ENCODE measurements at regions not wholly inside any gene's neighbourhood (a gene's known extent, or its start where the extent isn't known, plus 50 kb on each side); places are given as distances from the start of the nearest gene placed in this dataset.

DNA sequence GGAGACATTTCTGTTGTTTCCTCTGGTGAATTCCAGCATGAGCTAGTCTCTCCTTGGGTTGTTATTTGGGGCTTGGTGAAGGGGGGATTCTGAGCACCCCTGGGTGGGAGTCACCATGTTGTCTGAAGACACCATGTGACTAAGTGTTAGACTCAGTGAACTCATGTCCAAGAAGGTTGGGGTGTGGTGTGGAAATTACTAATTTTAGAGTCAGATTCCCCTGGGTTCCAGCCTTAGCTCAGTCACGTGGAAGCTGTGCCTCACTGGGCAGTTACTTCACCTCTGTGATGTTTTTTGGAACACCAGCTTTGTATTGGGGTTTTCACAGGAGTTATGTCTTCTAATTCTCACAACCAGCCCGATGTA, 171.5 kb downstream of the RPLP1 start:
- Histone ChIP-seq H3K4me3 (ENCODE audit: low read depth, low read length) (no peak overlapping the region), H3K27me3 (ENCODE audit: control insufficient read depth, insufficient read depth, low read length) (peaks cover 15% of the 10 kb centered on the region), H3K27ac (ENCODE audit: low read depth, low read length) (no peak overlapping the region), H3K9me3 (ENCODE audit: control insufficient read depth, insufficient read depth, low read length) (no peaks in the 10 kb centered on the region; the same call in 1 of the 2 replicates)
- DNase-seq (ENCODE audit: low read depth, low spot score) = no peak
- POLR2A ChIA-PET = no interaction called here
- CTCF ChIA-PET = interaction anchor here (0.5 kb wide), 1 partner anchor 87 kb away, joined by 4 read pairs; no protein-coding TSS in a partner anchor
- TF ChIP-seq, protein P1, sequence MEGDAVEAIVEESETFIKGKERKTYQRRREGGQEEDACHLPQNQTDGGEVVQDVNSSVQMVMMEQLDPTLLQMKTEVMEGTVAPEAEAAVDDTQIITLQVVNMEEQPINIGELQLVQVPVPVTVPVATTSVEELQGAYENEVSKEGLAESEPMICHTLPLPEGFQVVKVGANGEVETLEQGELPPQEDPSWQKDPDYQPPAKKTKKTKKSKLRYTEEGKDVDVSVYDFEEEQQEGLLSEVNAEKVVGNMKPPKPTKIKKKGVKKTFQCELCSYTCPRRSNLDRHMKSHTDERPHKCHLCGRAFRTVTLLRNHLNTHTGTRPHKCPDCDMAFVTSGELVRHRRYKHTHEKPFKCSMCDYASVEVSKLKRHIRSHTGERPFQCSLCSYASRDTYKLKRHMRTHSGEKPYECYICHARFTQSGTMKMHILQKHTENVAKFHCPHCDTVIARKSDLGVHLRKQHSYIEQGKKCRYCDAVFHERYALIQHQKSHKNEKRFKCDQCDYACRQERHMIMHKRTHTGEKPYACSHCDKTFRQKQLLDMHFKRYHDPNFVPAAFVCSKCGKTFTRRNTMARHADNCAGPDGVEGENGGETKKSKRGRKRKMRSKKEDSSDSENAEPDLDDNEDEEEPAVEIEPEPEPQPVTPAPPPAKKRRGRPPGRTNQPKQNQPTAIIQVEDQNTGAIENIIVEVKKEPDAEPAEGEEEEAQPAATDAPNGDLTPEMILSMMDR (IDR thresholded peaks at IDR 0.05; ENCODE audit: low read depth, low read length) = no peak

DNA sequence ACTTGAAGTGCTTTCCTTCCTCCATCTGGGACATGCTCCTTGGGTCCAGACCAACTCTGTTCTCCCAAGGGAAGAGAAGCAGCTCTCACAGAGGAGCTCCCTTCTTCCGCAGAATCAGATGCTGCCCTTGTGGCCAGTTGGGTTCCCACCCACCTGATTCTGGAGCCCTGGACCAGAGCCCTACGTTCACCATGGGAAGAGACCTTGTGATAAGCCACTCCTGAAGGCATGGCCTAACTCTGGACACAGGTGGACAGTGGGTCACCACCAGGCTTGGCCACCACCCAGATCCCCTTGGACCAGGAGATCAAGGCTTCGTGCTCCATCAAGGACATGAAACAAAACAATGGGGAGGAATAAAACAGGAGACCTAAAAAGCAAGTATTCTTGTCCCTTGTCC, 172.2 kb downstream of the RPLP1 start:
- no peak overlapping the region for H3K27ac ChIP-seq (ENCODE audit: low read depth, low read length)
- CTCF ChIA-PET = no interaction called here
- no peak overlapping the region for H3K4me3 ChIP-seq (ENCODE audit: low read depth, low read length)
- POLR2A ChIA-PET = no interaction called here
- DNase-seq (ENCODE audit: low read depth, low spot score) = no peak
- no peaks in the 10 kb centered on the region; the same call in 1 of the 2 replicates for H3K9me3 ChIP-seq (ENCODE audit: control insufficient read depth, insufficient read depth, low read length)
- TF ChIP-seq, protein P1 (IDR thresholded peaks at IDR 0.05; ENCODE audit: low read depth, low read length) = no peak
- peaks cover 15% of the 10 kb centered on the region for H3K27me3 ChIP-seq (ENCODE audit: control insufficient read depth, insufficient read depth, low read length)

DNA sequence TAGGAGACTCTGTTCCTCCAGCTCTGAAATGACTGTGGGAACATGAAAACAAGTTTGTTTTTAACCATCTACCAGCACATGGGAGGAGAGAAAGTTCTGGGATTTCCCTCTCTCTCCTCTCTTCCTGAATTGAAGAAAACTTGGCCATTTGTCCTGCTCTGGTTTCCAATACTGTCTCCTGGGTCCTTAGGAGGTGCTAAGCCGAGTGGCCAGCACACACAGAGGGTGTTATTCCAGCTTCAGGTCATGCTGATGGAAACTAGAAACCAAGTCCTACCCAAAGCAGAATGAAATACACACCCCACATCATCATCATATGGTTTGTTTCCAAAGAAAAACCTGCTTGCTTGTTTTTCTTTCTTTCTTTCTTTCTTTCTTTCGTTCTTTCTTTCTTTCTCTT, 172.7 kb downstream of the RPLP1 start:
- Histone ChIP-seq H3K9me3 (ENCODE audit: control insufficient read depth, insufficient read depth, low read length) (no peaks in the 10 kb centered on the region; the same call in 1 of the 2 replicates), H3K27me3 (ENCODE audit: control insufficient read depth, insufficient read depth, low read length) (peaks cover 15% of the 10 kb centered on the region), H3K4me3 (ENCODE audit: low read depth, low read length) (no peak overlapping the region), H3K27ac (ENCODE audit: low read depth, low read length) (no peak overlapping the region)
- DNase-seq (ENCODE audit: low read depth, low spot score) = no peak
- TF ChIP-seq, protein P1 (IDR thresholded peaks at IDR 0.05; ENCODE audit: low read depth, low read length) = no peak
- ChIA-PET POLR2A (no interaction called here), CTCF (no interaction called here)

DNA sequence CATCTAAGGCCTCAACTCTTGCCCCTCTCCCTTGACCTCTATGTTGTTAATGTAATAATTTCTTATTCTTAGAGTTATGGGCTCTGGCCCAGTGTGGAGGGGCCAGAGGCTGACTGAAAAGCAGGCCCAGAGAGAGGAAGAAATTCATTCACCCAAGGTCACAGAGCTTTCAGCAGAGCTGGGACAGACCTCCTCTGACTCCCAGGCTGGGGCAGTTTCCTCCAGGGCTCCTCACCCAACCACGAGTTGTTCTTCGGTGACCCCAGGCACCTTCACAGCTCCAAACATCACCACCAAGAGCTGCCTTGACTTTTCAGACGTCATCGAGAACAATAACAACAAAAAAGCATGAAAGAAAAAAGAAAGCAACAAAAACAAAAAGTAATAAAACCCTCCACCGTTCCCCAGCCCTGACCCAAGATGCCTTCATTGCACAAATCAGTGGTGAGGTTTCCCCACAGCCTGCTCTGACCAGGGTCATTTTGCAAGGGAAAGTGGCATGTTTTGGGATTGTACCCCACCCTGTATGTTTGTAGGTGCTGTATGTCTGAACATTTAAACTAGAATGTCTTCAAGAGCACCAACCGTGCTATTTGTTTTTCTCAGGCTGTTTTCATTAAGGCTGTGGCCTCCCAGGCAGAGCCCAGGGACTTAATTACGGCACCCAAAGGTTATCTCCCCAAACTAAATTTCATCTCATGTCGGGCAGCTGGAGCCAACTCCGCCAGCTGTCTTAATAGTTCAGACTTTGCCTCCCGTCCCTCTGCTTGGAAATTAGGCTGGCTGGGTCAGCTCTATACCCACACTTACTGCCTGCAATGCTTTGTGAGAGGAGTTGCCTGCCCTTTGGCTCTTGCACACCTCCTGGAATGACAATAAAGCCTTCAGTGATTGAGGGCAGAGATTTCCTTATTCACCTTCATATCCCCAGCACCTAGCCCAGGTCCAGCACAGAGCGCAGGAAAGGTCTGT, 173.8 kb downstream of the RPLP1 start:
- Histone ChIP-seq H3K27ac (ENCODE audit: low read depth, low read length) (no peak overlapping the region), H3K9me3 (ENCODE audit: control insufficient read depth, insufficient read depth, low read length) (no peaks in the 10 kb centered on the region; the same call in 1 of the 2 replicates), H3K4me3 (ENCODE audit: low read depth, low read length) (no peak overlapping the region), H3K27me3 (ENCODE audit: control insufficient read depth, insufficient read depth, low read length) (peaks cover 22% of the 10 kb centered on the region)
- no peak for DNase-seq (ENCODE audit: low read depth, low spot score)
- ChIA-PET CTCF (no interaction called here), POLR2A (no interaction called here)
- TF ChIP-seq, protein P1 (IDR thresholded peaks at IDR 0.05; ENCODE audit: low read depth, low read length) = no peak

DNA sequence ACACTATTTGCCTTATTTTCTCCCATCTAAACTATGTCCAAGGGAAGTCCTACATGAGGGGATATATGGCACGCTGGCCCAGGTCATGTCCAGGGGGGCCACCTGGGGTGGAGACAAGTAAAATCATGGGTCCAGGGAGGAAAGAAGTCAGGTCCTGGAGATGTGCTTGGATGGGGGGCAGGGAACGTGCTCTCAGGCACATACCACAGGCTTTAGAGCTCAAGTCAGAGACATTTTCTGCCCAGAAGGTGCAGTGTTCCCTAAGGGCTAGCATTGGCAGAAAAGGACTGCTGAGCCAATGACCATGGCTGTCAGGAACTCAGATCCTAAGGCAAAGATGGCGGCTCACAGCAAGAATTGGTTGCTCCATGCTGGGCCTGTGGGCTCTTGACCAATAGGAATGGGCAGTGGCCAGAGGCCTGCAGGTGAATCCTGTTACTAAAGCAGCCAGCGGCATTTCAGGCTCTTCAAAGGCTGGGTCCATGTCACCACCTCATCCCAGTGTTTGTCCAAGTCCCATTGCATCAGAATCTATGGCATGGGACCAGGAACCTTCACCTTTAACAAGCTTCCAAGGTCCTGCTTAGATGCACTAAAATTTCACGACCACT, 175.0 kb downstream of the RPLP1 start:
- Histone ChIP-seq H3K27ac (ENCODE audit: low read depth, low read length) (no peak overlapping the region), H3K4me3 (ENCODE audit: low read depth, low read length) (no peak overlapping the region), H3K27me3 (ENCODE audit: control insufficient read depth, insufficient read depth, low read length) (peaks cover 24% of the 10 kb centered on the region), H3K9me3 (ENCODE audit: control insufficient read depth, insufficient read depth, low read length) (no peaks in the 10 kb centered on the region; the same call in 1 of the 2 replicates)
- CTCF ChIA-PET = no interaction called here
- DNase-seq (ENCODE audit: low read depth, low spot score) = no peak
- TF ChIP-seq, protein P1 (IDR thresholded peaks at IDR 0.05; ENCODE audit: low read depth, low read length) = no peak
- POLR2A ChIA-PET = no interaction called here

All from AG04450 (cell line).